MM.1S (cell line): ENCODE measurements at regions not wholly inside any gene's neighbourhood (a gene's known extent, or its start where the extent isn't known, plus 50 kb on each side); places are given as distances from the start of the nearest gene placed in this dataset.

Source experiments
- DNase-seq: peaks from one replicate; pipeline ENCODE4 v3.0.0-alpha.2; 2015
- H2AFZ ChIP-seq: fragments of 300-600 bp; sonication (generic); 2 replicates; pipeline ENCODE4 v1.6.0; 2016; ENCODE audit warnings: antibody characterized with exemption, low read length
- H3F3A ChIP-seq: fragments of 300-600 bp; sonication (generic); 2 replicates; pipeline ENCODE4 v1.6.1; 2016; ENCODE audit warnings: mild to moderate bottlenecking, antibody characterized with exemption, low read length, moderate library complexity, mixed read lengths; ENCODE audit not compliant: insufficient read depth
- H3K27ac ChIP-seq: fragments of 300-600 bp; sonication (generic); 2 replicates; pipeline ENCODE4 v1.5.1; 2016; ENCODE audit warnings: mild to moderate bottlenecking, low read length
- H3K27me3 ChIP-seq: fragments of 300-600 bp; sonication (generic); replicated peaks from 2 replicates; pipeline ENCODE4 v1.6.0; 2016; ENCODE audit warnings: low read length; ENCODE audit not compliant: insufficient read depth
- H3K36me3 ChIP-seq: fragments of 300-600 bp; sonication (generic); replicated peaks from 2 replicates; pipeline ENCODE4 v1.6.1; 2016; ENCODE audit warnings: mild to moderate bottlenecking, low read length, mixed read lengths; ENCODE audit not compliant: insufficient read depth
- H3K4me1 ChIP-seq: fragments of 300-600 bp; sonication (generic); 2 replicates; pipeline ENCODE4 v1.6.1; 2016; ENCODE audit warnings: low read length, mixed read lengths
- H3K4me2 ChIP-seq: fragments of 300-600 bp; sonication (generic); 2 replicates; pipeline ENCODE4 v1.6.0; 2016; ENCODE audit warnings: low read depth, low read length
- H3K4me3 ChIP-seq: fragments of 300-600 bp; sonication (generic); 2 replicates; pipeline ENCODE4 v1.5.1; 2016; ENCODE audit warnings: low read length, mixed read lengths
- H3K79me2 ChIP-seq: fragments of 300-600 bp; sonication (generic); 2 replicates; pipeline ENCODE4 v1.6.1; 2016; ENCODE audit warnings: mixed run types, low read length, mixed read lengths
- H3K9ac ChIP-seq: fragments of 300-600 bp; sonication (generic); 2 replicates; pipeline ENCODE4 v1.6.1; 2016; ENCODE audit warnings: low read length, mixed read lengths
- H3K9me2 ChIP-seq: fragments of 300-600 bp; sonication (generic); replicated peaks from 2 replicates; pipeline ENCODE4 v1.6.1; 2016; ENCODE audit warnings: mild to moderate bottlenecking, low read length, mixed read lengths; ENCODE audit not compliant: insufficient read depth
- H3K9me3 ChIP-seq: fragments of 300-600 bp; sonication (generic); replicated peaks from 2 replicates; pipeline ENCODE4 v1.6.1; 2016; ENCODE audit warnings: mild to moderate bottlenecking, low read length, mixed read lengths; ENCODE audit not compliant: insufficient read depth
- H4K20me1 ChIP-seq: fragments of 300-600 bp; sonication (generic); 2 replicates; pipeline ENCODE4 v1.6.1; 2016; ENCODE audit warnings: mild to moderate bottlenecking, low read length, moderate library complexity, mixed read lengths; ENCODE audit not compliant: insufficient read depth
- CTCF ChIP-seq: fragments of 300-600 bp; sonication (generic); IDR thresholded peaks from 2 replicates; pipeline ENCODE4 v1.5.1; 2016; ENCODE audit warnings: antibody characterized with exemption, low read length, mixed read lengths
- EZH2 ChIP-seq: fragments of 300-600 bp; sonication (generic); optimal IDR thresholded peaks from 2 replicates; pipeline ENCODE3; 2017; ENCODE audit warnings: low read depth, mild to moderate bottlenecking, antibody characterized with exemption, low read length, mixed read lengths
- EZH2phosphoT487 ChIP-seq: fragments of 300-600 bp; sonication (generic); IDR thresholded peaks from 2 replicates; pipeline ENCODE4 v1.6.1; 2018; ENCODE audit warnings: antibody characterized with exemption, low read length

- Histone ChIP-seq H3K9me2 (no peaks in the 10 kb centered on the region), H3K4me1 (no peaks in the 10 kb centered on the region), H3K27ac (no peak overlapping the region), H3K9me3 (no peaks in the 10 kb centered on the region), H3K36me3 (no peaks in the 10 kb centered on the region), H3F3A (no peaks in the 10 kb centered on the region), H2AFZ (no peak overlapping the region), H3K4me3 (no peak overlapping the region), H4K20me1 (no peaks in the 10 kb centered on the region), H3K4me2 (no peak overlapping the region), H3K79me2 (no peaks in the 10 kb centered on the region), H3K9ac (no peak overlapping the region), H3K27me3 (0 out of 2 replicates have a peak, but pooled peaks cover 3% of the 10 kb centered on the region)
- TF ChIP-seq EZH2phosphoT487 (no peak), EZH2 (no peak), CTCF (no peak)
- no peak for DNase-seq
These were observed 340.8 kb downstream of the RPS24 start for GRCh38 chr10:78374331-78375028.

- no peak for DNase-seq
- H3K4me3 ChIP-seq = no peak overlapping the region
- no peaks in the 10 kb centered on the region for H3K9me3 ChIP-seq
- H3K9me2 ChIP-seq = no peaks in the 10 kb centered on the region
- H3K27ac ChIP-seq = no peak overlapping the region
- no peak overlapping the region for H3K4me2 ChIP-seq
- 0 out of 2 replicates have a peak, but pooled peaks cover 2% of the 10 kb centered on the region for H3K27me3 ChIP-seq
- H3F3A ChIP-seq = no peaks in the 10 kb centered on the region
- H3K4me1 ChIP-seq = no peaks in the 10 kb centered on the region
- TF ChIP-seq CTCF (no peak), EZH2 (no peak), EZH2phosphoT487 (no peak)
- H3K79me2 ChIP-seq = no peaks in the 10 kb centered on the region
- no peak overlapping the region for H3K9ac ChIP-seq
- H4K20me1 ChIP-seq = no peaks in the 10 kb centered on the region
- no peak overlapping the region for H2AFZ ChIP-seq
- H3K36me3 ChIP-seq = no peaks in the 10 kb centered on the region
These were observed 342.5 kb downstream of the RPS24 start for GRCh38 chr10:78375854-78376785.

- no peak for DNase-seq
- H3K4me1 ChIP-seq = no peaks in the 10 kb centered on the region
- no peaks in the 10 kb centered on the region for H3K9me2 ChIP-seq
- H3K9ac ChIP-seq = no peak overlapping the region
- no peaks in the 10 kb centered on the region for H3F3A ChIP-seq
- no peaks in the 10 kb centered on the region for H3K27me3 ChIP-seq
- no peak overlapping the region for H3K4me3 ChIP-seq
- no peak overlapping the region for H3K27ac ChIP-seq
- TF ChIP-seq CTCF (no peak), EZH2phosphoT487 (no peak), EZH2 (no peak)
- H4K20me1 ChIP-seq = no peaks in the 10 kb centered on the region
- no peak overlapping the region for H2AFZ ChIP-seq
- H3K4me2 ChIP-seq = no peak overlapping the region
- no peaks in the 10 kb centered on the region for H3K36me3 ChIP-seq
- no peaks in the 10 kb centered on the region for H3K79me2 ChIP-seq
- no peaks in the 10 kb centered on the region for H3K9me3 ChIP-seq
These were observed 343.7 kb downstream of the RPS24 start for GRCh38 chr10:78377356-78377755.
